ENCODE measurements at regions not wholly inside any gene's neighbourhood (a gene's known extent, or its start where the extent isn't known, plus 50 kb on each side); places are given as distances from the start of the nearest gene placed in this dataset.
"Not testable (repeated sequence)": the region's sequence is repeated elsewhere in the genome, so short reads cannot be mapped to it uniquely, and the experiment has no call there.

DNA sequence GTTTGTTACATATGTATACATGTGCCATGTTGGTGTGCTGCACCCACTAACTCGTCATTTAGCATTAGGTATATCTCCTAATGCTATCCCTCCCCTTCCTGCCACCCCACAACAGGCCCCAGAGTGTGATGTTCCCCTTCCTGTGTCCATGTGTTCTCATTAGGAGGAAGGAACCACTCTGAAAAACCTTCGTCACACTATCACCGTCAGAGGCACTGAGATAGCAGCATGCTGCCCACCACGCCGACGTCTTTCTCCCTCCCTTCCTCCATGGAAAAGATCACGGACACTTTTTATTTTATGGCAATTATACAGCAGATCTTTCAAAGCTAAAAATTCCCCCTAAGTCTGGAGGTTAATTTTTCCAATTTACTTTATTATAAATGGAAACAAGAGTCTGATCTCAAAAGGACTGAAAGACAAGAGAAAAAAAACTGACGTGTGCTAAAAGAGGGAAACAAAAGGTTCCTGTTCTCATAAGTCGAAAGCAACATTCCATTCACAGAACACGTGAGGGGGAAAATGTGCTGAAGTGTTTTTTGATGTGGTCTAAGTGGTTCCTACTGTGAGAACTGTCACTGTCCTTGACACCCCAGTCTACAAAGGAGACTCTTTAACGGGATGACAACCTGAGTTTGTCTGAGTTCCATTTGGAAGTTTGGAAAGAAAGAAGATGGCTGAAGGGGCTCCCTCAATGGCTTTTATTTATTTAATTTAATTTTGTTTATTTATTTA, 339.7 kb upstream of the IRX2 start:
- Mint-ChIP-seq H3K9me3 (no peaks in the 10 kb centered on the region), H3K4me1 (no peaks in the 10 kb centered on the region), H3K4me3 (no peak overlapping the region), H3K27ac (no peak overlapping the region), H3K27me3 (ENCODE audit: insufficient read depth, low read depth, poor library complexity) (peaks cover 3% of the 10 kb centered on the region), H3K36me3 (ENCODE audit: low read depth) (no peaks in the 10 kb centered on the region)
- Histone ChIP-seq H3K27ac (ENCODE audit: low read depth) (no peak overlapping the region), H3K9me2 (ENCODE audit: insufficient read depth) (no peaks in the 10 kb centered on the region; the same call in 1 of the 2 replicates), H3K4me3 (no peak overlapping the region), H4K20me1 (replicated peaks; ENCODE audit: insufficient read depth) (no peaks in the 10 kb centered on the region), H3K36me3 (ENCODE audit: insufficient read depth) (no peaks in the 10 kb centered on the region), H2AFZ (no peak overlapping the region), H3K79me2 (replicated peaks; ENCODE audit: insufficient read depth) (no peaks in the 10 kb centered on the region), H3K27me3 (ENCODE audit: insufficient read depth) (no peaks in the 10 kb centered on the region), H3K4me1 (ENCODE audit: insufficient read depth) (no peaks in the 10 kb centered on the region), H3F3A (replicated peaks; ENCODE audit: low read depth) (no peaks in the 10 kb centered on the region), H3K4me2 (no peak overlapping the region)
- DNase-seq (ENCODE audit: low spot score), result no peak
- ATAC-seq, result no peak
- TF ChIP-seq, protein P1, sequence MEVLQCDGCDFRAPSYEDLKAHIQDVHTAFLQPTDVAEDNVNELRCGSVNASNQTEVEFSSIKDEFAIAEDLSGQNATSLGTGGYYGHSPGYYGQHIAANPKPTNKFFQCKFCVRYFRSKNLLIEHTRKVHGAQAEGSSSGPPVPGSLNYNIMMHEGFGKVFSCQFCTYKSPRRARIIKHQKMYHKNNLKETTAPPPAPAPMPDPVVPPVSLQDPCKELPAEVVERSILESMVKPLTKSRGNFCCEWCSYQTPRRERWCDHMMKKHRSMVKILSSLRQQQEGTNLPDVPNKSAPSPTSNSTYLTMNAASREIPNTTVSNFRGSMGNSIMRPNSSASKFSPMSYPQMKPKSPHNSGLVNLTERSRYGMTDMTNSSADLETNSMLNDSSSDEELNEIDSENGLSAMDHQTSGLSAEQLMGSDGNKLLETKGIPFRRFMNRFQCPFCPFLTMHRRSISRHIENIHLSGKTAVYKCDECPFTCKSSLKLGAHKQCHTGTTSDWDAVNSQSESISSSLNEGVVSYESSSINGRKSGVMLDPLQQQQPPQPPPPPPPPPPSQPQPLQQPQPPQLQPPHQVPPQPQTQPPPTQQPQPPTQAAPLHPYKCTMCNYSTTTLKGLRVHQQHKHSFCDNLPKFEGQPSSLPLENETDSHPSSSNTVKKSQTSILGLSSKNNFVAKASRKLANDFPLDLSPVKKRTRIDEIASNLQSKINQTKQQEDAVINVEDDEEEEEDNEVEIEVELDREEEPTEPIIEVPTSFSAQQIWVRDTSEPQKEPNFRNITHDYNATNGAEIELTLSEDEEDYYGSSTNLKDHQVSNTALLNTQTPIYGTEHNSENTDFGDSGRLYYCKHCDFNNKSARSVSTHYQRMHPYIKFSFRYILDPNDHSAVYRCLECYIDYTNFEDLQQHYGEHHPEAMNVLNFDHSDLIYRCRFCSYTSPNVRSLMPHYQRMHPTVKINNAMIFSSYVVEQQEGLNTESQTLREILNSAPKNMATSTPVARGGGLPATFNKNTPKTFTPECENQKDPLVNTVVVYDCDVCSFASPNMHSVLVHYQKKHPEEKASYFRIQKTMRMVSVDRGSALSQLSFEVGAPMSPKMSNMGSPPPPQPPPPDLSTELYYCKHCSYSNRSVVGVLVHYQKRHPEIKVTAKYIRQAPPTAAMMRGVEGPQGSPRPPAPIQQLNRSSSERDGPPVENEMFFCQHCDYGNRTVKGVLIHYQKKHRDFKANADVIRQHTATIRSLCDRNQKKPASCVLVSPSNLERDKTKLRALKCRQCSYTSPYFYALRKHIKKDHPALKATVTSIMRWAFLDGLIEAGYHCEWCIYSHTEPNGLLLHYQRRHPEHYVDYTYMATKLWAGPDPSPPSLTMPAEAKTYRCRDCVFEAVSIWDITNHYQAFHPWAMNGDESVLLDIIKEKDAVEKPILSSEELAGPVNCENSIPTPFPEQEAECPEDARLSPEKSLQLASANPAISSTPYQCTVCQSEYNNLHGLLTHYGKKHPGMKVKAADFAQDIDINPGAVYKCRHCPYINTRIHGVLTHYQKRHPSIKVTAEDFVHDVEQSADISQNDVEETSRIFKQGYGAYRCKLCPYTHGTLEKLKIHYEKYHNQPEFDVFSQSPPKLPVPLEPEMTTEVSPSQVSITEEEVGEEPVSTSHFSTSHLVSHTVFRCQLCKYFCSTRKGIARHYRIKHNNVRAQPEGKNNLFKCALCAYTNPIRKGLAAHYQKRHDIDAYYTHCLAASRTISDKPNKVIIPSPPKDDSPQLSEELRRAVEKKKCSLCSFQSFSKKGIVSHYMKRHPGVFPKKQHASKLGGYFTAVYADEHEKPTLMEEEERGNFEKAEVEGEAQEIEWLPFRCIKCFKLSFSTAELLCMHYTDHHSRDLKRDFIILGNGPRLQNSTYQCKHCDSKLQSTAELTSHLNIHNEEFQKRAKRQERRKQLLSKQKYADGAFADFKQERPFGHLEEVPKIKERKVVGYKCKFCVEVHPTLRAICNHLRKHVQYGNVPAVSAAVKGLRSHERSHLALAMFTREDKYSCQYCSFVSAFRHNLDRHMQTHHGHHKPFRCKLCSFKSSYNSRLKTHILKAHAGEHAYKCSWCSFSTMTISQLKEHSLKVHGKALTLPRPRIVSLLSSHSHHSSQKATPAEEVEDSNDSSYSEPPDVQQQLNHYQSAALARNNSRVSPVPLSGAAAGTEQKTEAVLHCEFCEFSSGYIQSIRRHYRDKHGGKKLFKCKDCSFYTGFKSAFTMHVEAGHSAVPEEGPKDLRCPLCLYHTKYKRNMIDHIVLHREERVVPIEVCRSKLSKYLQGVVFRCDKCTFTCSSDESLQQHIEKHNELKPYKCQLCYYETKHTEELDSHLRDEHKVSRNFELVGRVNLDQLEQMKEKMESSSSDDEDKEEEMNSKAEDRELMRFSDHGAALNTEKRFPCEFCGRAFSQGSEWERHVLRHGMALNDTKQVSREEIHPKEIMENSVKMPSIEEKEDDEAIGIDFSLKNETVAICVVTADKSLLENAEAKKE (CRISPR knock-in tag; IDR thresholded peaks at IDR 0.05), result no peak
- no peak for TF ChIP-seq STAT1 (IDR thresholded peaks at IDR 0.05; ENCODE audit: unreplicated experiment)
- TF ChIP-seq ZNF331 (CRISPR knock-in tag; IDR thresholded peaks at IDR 0.05; ENCODE audit: low read depth), result no peak

DNA sequence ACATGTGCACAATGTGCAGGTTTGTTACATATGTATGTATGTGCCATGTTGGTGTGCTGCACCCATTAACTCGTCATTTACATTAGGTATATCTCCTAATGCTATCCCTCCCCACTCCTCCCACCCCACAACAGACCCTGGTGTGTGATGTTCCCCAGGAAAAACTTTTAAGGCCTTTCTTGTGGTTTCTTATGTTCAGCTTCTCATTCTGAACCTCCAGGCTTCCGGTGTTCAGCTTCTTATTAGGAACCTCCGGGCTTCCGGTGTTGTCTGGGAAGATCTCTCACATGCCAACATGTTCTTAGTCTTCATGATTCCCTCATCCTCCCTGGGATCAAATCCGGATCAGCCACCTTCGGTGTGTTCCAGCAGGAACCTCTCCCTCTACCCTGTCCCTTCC, 338.8 kb upstream of the IRX2 start:
- H3K27me3 ChIP-seq (ENCODE audit: insufficient read depth); H3K27ac ChIP-seq (ENCODE audit: low read depth); H3F3A ChIP-seq (replicated peaks; ENCODE audit: low read depth); H3K4me3 ChIP-seq; H3K27me3 Mint-ChIP-seq (ENCODE audit: insufficient read depth, low read depth, poor library complexity); H3K36me3 Mint-ChIP-seq (ENCODE audit: low read depth); H3K9me2 ChIP-seq (ENCODE audit: insufficient read depth); H3K36me3 ChIP-seq (ENCODE audit: insufficient read depth); H3K4me1 Mint-ChIP-seq; H2AFZ ChIP-seq; H3K9me3 Mint-ChIP-seq; H4K20me1 ChIP-seq (replicated peaks; ENCODE audit: insufficient read depth); H3K4me3 Mint-ChIP-seq; H3K79me2 ChIP-seq (replicated peaks; ENCODE audit: insufficient read depth); H3K27ac Mint-ChIP-seq; DNase-seq (ENCODE audit: low spot score); H3K4me2 ChIP-seq; H3K4me1 ChIP-seq (ENCODE audit: insufficient read depth); ATAC-seq: not testable (repeated sequence)
